SU-DHL-6 (cell line): ENCODE measurements at regions not wholly inside any gene's neighbourhood (a gene's known extent, or its start where the extent isn't known, plus 50 kb on each side); places are given as distances from the start of the nearest gene placed in this dataset.

Source experiments
- H2AFZ ChIP-seq: fragments of 200-600 bp; sonication (generic); 2 replicates; pipeline ENCODE4 v1.6.1; 2014; ENCODE audit warnings: low read depth, mild to moderate bottlenecking, moderate library complexity, mixed read lengths, antibody characterized with exemption, low read length; ENCODE audit not compliant: severe bottlenecking
- H3F3A ChIP-seq: fragments of 200-600 bp; shearing (Covaris generic); 2 replicates; pipeline ENCODE4 v1.6.0; 2016; ENCODE audit warnings: antibody characterized with exemption, mild to moderate bottlenecking; ENCODE audit not compliant: insufficient read depth
- H3K27ac ChIP-seq: fragments of 200-600 bp; sonication (generic); 2 replicates; pipeline ENCODE4 v1.5.1; 2016; ENCODE audit warnings: low read depth, mild to moderate bottlenecking, low read length, moderate library complexity, mixed read lengths
- H3K27me3 ChIP-seq: fragments of 200-600 bp; sonication (generic), shearing (Covaris generic); 2 replicates; pipeline ENCODE4 v1.6.0; 2014; ENCODE audit warnings: mild to moderate bottlenecking, low read length
- H3K36me3 ChIP-seq: fragments of 200-600 bp; sonication (generic); 2 replicates; pipeline ENCODE4 v1.6.1; 2014; ENCODE audit warnings: mild to moderate bottlenecking, low read length, mixed read lengths
- H3K4me2 ChIP-seq: fragments of 300-600, 200-600 bp; shearing (Covaris generic), sonication (generic); 2 replicates; pipeline ENCODE4 v1.6.0; 2014; ENCODE audit warnings: low read length, low read depth, mild to moderate bottlenecking; ENCODE audit not compliant: poor library complexity, severe bottlenecking
- H3K4me3 ChIP-seq: fragments of 200-600 bp; sonication (generic); 2 replicates; pipeline ENCODE4 v1.5.1; 2014; ENCODE audit warnings: antibody characterized with exemption, low read length, mild to moderate bottlenecking, mixed read lengths; ENCODE audit not compliant: insufficient read depth, poor library complexity, severe bottlenecking
- H3K79me2 ChIP-seq: fragments of 200-600 bp; sonication (generic); 2 replicates; pipeline ENCODE4 v1.6.1; 2014; ENCODE audit warnings: mild to moderate bottlenecking, low read length, moderate library complexity; ENCODE audit not compliant: insufficient read depth
- H3K9ac ChIP-seq: fragments of 200-600 bp; sonication (generic); 2 replicates; pipeline ENCODE4 v1.7.0; 2014; ENCODE audit warnings: mild to moderate bottlenecking, low read length
- H3K9me2 ChIP-seq: fragments of 200-600 bp; sonication (generic); replicated peaks from 2 replicates; pipeline ENCODE4 v1.6.1; 2014; ENCODE audit warnings: low read length; ENCODE audit not compliant: insufficient read depth
- H3K9me3 ChIP-seq: fragments of 200-600 bp; sonication (generic); 2 replicates; pipeline ENCODE4 v1.6.1; 2014; ENCODE audit warnings: low read length, mixed read lengths; ENCODE audit not compliant: insufficient read depth
- H4K20me1 ChIP-seq: fragments of 200-600 bp; sonication (generic); 2 replicates; pipeline ENCODE4 v1.6.1; 2014; ENCODE audit warnings: low read depth, mild to moderate bottlenecking, antibody characterized with exemption, low read length, moderate library complexity, mixed read lengths
- EZH2phosphoT487 ChIP-seq: fragments of 200-600 bp; sonication (generic), shearing (Covaris generic); conservative IDR thresholded peaks from 2 replicates; pipeline ENCODE4 v1.6.1; 2018; ENCODE audit warnings: mild to moderate bottlenecking, antibody characterized with exemption, low read length, moderate library complexity, mixed read lengths
- TF ChIP-seq, protein P1 (sequence below): fragments of 200-600 bp; sonication (generic); IDR thresholded peaks from one replicate; pipeline ENCODE4 v1.5.1; 2017; ENCODE audit warnings: antibody characterized with exemption, mild to moderate bottlenecking, low read length, moderate library complexity; ENCODE audit not compliant: insufficient read depth, poor library complexity, severe bottlenecking

DNA sequence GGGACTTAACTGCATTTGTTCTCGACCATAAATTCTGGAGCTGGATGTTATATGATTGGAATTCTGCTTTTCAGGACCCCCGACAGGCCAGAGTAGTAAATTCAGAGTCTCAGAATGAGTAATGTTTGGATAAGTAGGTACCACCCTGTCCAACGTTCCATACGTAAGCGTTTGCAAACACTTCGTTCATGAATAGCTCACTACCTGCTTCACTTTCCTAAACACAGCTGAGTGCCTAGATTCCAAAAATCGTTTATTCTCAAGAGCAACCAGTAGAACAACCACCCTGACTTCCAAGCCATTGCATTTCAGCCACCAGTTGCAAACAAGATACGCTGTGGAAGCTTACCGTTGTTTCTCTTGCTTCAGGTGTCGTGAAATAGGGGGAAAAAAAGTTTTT, 101.3 kb upstream of the DMRT1 start:
- Histone ChIP-seq H2AFZ (no peak overlapping the region), H3F3A (no peaks in the 10 kb centered on the region), H3K4me2 (no peak overlapping the region), H3K79me2 (no peaks in the 10 kb centered on the region), H3K9me2 (no peaks in the 10 kb centered on the region), H3K4me3 (no peak overlapping the region), H3K27ac (no peak overlapping the region), H3K27me3 (no peaks in the 10 kb centered on the region), H3K9me3 (no peaks in the 10 kb centered on the region), H3K36me3 (peaks cover 25% of the 10 kb centered on the region), H3K9ac (no peak overlapping the region), H4K20me1 (no peaks in the 10 kb centered on the region)
- no peak for TF ChIP-seq EZH2phosphoT487
- TF ChIP-seq, protein P1, sequence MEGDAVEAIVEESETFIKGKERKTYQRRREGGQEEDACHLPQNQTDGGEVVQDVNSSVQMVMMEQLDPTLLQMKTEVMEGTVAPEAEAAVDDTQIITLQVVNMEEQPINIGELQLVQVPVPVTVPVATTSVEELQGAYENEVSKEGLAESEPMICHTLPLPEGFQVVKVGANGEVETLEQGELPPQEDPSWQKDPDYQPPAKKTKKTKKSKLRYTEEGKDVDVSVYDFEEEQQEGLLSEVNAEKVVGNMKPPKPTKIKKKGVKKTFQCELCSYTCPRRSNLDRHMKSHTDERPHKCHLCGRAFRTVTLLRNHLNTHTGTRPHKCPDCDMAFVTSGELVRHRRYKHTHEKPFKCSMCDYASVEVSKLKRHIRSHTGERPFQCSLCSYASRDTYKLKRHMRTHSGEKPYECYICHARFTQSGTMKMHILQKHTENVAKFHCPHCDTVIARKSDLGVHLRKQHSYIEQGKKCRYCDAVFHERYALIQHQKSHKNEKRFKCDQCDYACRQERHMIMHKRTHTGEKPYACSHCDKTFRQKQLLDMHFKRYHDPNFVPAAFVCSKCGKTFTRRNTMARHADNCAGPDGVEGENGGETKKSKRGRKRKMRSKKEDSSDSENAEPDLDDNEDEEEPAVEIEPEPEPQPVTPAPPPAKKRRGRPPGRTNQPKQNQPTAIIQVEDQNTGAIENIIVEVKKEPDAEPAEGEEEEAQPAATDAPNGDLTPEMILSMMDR, result no peak

DNA sequence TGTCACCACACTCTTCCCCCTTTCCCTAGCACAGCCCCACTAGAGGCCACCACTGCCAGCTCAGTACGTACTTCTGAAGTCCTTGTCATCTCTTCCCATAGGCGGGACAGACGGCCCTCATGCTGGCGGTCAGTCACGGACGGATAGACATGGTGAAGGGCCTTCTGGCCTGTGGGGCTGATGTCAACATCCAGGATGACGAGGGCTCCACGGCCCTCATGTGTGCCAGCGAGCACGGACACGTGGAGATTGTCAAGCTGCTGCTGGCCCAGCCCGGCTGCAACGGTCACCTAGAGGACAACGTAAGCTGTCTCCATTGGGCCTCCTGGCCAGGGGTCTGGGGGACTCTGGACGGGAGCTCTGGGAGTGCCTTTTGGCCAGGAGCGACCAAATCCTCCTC, 99.4 kb upstream of the DMRT1 start:
- H3K4me3 ChIP-seq, result no peak overlapping the region
- no peak overlapping the region for H3K9ac ChIP-seq
- H3K9me3 ChIP-seq, result no peaks in the 10 kb centered on the region
- no peak overlapping the region for H2AFZ ChIP-seq
- no peaks in the 10 kb centered on the region for H4K20me1 ChIP-seq
- H3K27ac ChIP-seq, result no peak overlapping the region
- no peaks in the 10 kb centered on the region for H3K9me2 ChIP-seq
- peaks cover 1% of the 10 kb centered on the region; the same call in 1 of the 2 replicates for H3F3A ChIP-seq
- H3K27me3 ChIP-seq, result no peaks in the 10 kb centered on the region
- peaks cover 19% of the 10 kb centered on the region for H3K36me3 ChIP-seq
- no peak for TF ChIP-seq EZH2phosphoT487
- TF ChIP-seq, protein P1, result no peak
- no peaks in the 10 kb centered on the region for H3K79me2 ChIP-seq
- H3K4me2 ChIP-seq, result no peak overlapping the region

DNA sequence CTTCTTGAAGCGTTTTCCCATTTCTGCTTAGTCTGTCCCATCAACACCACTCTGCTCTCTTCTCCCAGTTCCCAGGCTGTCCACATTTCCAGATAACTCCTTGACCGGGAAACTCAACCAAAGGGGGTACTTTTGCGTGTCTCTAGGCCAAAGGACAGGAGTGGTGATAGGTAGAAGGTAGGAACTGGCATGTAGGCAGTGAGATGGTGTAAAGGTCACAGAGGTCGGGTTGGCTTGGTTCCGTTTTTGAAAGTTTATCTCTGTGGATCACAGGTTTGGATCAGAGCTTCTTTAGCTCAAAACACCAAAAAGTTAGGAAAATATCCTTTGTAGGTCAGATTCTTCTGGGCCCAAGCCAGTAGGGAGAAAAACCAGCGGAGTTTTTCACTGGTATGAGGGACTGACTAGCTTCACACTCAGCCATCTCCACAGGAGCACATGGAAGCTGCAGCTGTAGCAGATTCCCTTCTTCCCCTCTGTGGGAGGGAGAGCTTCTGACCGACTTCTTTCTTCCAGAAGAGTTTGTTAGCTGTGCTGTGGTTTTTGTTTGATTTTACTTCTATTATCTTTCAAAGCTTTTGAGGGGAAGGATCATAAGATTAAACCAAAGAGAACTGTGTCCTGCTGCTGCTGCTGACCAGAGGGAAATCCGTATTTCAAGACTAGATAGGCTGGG, 98.4 kb upstream of the DMRT1 start:
- Histone ChIP-seq H3K36me3 (peaks cover 14% of the 10 kb centered on the region), H3K4me2 (no peak overlapping the region), H3K9me3 (no peaks in the 10 kb centered on the region), H3K27me3 (no peaks in the 10 kb centered on the region), H3F3A (peaks cover 5% of the 10 kb centered on the region; the same call in 1 of the 2 replicates), H3K9me2 (no peaks in the 10 kb centered on the region), H2AFZ (no peak overlapping the region), H3K4me3 (no peak overlapping the region), H3K79me2 (no peaks in the 10 kb centered on the region), H4K20me1 (no peaks in the 10 kb centered on the region), H3K27ac (no peak overlapping the region), H3K9ac (no peak overlapping the region)
- TF ChIP-seq EZH2phosphoT487, result no peak
- TF ChIP-seq, protein P1, result no peak
